Stimulated activated CD4-positive, alpha-beta T cell treated with anti-CD3 and anti-CD28 coated beads, Interleukin-15, amount 100 ng/mL, for 48 hours (primary cell): ENCODE measurements at regions not wholly inside any gene's neighbourhood (a gene's known extent, or its start where the extent isn't known, plus 50 kb on each side); places are given as distances from the start of the nearest gene placed in this dataset.
"Not testable (repeated sequence)": the region's sequence is repeated elsewhere in the genome, so short reads cannot be mapped to it uniquely, and the experiment has no call there.

Experiments
- DNase-seq, 2 donors: peaks; one replicate each; pipeline ENCODE4 v3.0.0-alpha.2; 2020; ENCODE audit warnings: low read depth in 2 of 2

- DNase-seq: no peak
Observed at GRCh38 chr7:153627323-153627722, 424.9 kb upstream of the DPP6 start.

GRCh38 chr7:153628406-153628805 lies 423.8 kb upstream of the DPP6 start:
- DNase-seq: no peak

GRCh38 chr7:153628825-153629224 lies 423.4 kb upstream of the DPP6 start:
- DNase-seq: no peak

GRCh38 chr7:153638821-153639435 lies 413.3 kb upstream of the DPP6 start:
- DNase-seq: no peak

GRCh38 chr7:153640586-153640985 lies 411.6 kb upstream of the DPP6 start:
- no peak for DNase-seq

GRCh38 chr7:153641199-153641598 lies 411.0 kb upstream of the DPP6 start:
- no peak for DNase-seq

GRCh38 chr7:153642989-153643388 lies 409.2 kb upstream of the DPP6 start:
- DNase-seq: no peak

GRCh38 chr7:153657182-153657800 lies 394.9 kb upstream of the DPP6 start:
- no peak for DNase-seq

- no peak for DNase-seq
Observed at GRCh38 chr7:153675131-153675530, 377.1 kb upstream of the DPP6 start.

- DNase-seq: no peak
Observed at GRCh38 chr7:153682628-153683027, 369.6 kb upstream of the DPP6 start.

- DNase-seq: no peak
Observed at GRCh38 chr7:153696242-153696641, 356.0 kb upstream of the DPP6 start.

GRCh38 chr7:153698046-153698445 lies 354.2 kb upstream of the DPP6 start:
- no peak for DNase-seq

- no peak for DNase-seq
Observed at GRCh38 chr7:153701678-153702077, 350.5 kb upstream of the DPP6 start.

GRCh38 chr7:153723892-153724291 lies 328.3 kb upstream of the DPP6 start:
- not testable (repeated sequence) for DNase-seq

GRCh38 chr7:153731504-153731903 lies 320.7 kb upstream of the DPP6 start:
- DNase-seq: not testable (repeated sequence)

- not testable (repeated sequence) for DNase-seq
Observed at GRCh38 chr7:153743434-153743833, 308.8 kb upstream of the DPP6 start.

- not testable (repeated sequence) for DNase-seq
Observed at GRCh38 chr7:153747969-153748368, 304.2 kb upstream of the DPP6 start.

GRCh38 chr7:153748885-153749284 lies 303.3 kb upstream of the DPP6 start:
- DNase-seq: not testable (repeated sequence)

GRCh38 chr7:153765869-153766268 lies 286.3 kb upstream of the DPP6 start:
- DNase-seq: not testable (repeated sequence)

GRCh38 chr7:153766926-153767325 lies 285.3 kb upstream of the DPP6 start:
- DNase-seq: not testable (repeated sequence)

GRCh38 chr7:153772966-153773365 lies 279.2 kb upstream of the DPP6 start:
- DNase-seq: no peak

GRCh38 chr7:153776940-153777339 lies 275.3 kb upstream of the DPP6 start:
- not testable (repeated sequence) for DNase-seq

- not testable (repeated sequence) for DNase-seq
Observed at GRCh38 chr7:153797363-153797762, 254.8 kb upstream of the DPP6 start.

- DNase-seq: no peak
Observed at GRCh38 chr7:153808117-153808516, 244.1 kb upstream of the DPP6 start.
